Fibroblast of skin of left quadriceps (primary cell): ENCODE measurements at regions not wholly inside any gene's neighbourhood (a gene's known extent, or its start where the extent isn't known, plus 50 kb on each side); places are given as distances from the start of the nearest gene placed in this dataset.
"Not testable (repeated sequence)": the region's sequence is repeated elsewhere in the genome, so short reads cannot be mapped to it uniquely, and the experiment has no call there.

Experiments
- DNase-seq, 2 experiments: peaks; one replicate each; pipeline ENCODE4 v3.0.0-alpha.2; 2013; ENCODE audit warnings: low read depth in 2 of 2

DNA sequence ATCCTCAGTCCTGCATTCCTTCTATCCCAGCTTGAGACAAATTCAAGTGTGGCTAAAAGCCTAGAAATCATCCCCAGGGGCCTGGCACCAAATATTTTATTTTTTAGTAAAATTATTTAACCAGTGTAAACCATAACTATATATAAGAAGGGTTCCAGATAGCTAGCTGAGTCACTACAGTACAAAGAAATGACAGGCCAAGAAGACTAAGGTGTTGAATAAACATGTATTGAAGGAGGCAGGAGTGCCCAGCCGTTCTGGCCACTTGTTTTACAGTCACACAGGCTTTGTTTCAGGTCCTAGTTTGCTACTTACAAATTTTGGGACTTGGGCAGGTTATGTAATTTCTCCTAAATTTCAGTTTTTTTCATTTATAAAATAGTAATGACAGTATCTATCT, 225.9 kb upstream of the PITX2 start:
- DNase-seq = no peak

GRCh38 chr4:110849461-110849860, 226.6 kb upstream of the PITX2 start:
- no peak for DNase-seq

DNA sequence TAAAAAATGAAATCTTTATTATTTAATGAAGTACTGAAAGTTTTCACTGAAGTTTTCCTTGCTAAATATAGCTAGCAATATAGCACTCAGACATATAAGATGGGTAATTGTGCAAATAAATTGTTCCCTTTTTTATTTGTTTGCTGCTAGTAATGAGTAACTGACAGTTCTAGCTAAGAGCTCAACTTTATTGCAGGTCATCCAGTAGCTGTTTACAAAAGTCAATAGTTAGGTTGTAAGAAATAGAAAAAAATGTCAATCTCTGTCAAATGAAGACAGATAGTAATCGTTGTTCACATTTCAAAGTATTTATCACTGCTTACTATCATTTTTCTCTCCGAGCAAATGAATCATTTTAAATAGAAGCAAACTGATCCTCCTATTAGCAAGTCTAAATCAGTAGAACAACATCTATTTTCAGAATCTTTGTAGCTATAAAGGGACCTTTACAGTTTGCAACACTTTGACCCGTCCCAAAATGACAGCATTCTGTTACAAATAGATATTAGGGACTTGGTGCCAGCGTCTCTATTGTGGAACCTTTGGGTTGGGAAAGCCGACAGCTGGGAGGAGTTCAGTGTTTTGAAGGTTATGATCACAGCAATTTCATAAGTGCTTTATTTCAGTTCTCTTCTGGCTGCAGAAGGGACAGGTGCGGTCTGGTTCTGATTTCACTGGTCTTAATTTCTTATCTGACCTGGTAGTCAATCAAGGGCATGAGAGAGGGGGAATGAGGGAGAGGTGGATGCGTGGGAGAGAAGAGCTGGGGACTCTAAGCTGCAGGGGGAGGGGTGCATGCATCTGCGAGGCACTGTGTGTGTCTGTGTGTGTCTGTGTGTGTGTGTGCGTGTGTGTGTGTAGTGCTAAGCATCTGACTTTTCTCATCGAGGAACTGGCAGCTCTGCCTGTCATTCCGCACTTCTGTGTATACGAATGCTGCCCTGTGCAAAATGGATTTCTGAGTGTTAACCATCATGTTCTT, 227.9 kb upstream of the PITX2 start:
- no peak for DNase-seq

DNA sequence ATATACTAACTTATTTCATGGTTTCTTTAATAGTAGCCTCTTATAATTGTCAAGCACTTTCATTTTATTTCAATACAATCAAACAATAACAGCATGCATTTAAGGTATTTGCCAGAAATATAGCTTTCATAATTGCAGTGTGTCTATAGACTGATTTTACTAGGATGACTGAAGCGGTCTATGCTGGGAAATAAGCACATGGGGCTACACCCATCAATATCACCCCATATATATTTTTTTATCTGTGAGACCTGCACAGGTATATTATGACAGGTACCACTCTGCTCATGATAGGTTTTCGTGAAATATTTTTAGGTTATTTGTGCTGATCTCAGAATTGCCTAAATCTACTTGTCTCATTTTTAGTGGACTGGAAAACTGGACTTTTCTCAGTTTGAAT, 229.1 kb upstream of the PITX2 start:
- no peak for DNase-seq

DNA sequence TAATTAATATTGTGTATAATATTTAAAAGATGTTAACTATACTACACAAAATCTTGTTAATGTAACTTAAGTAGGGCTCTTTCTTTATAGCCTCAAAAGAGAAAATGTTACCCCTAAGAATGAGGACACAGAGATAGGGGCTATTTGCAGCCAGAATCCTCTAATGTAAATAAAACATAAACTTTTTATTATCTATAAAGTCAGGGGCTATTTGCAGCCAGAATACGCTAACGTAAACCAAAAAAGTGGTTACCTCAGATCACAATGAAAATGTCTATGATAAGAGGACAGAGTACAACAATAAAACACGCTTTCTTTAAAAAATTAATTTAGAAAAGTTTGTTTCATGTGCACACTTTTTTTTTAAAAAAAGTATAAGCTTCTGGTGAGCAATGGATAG, 229.9 kb upstream of the PITX2 start:
- no peak for DNase-seq

DNA sequence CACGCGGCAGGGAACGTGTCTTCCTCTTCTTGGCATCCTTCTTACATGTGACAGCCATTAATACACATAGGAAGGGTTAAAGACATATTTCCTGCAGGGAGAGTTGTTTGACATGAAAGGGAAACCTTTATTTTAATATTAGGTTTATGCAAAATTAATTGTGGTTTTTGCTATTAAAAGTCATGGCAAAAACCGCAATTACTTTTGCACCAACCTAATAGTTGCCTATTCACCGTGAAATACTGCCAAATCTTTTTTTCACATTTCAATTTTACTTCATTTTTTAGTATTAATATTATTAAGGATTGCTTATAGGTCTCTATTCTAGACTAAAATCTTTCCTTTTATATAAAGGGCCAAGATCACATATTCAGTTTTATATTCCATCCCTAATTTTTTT, 230.4 kb upstream of the PITX2 start:
- DNase-seq = no peak

DNA sequence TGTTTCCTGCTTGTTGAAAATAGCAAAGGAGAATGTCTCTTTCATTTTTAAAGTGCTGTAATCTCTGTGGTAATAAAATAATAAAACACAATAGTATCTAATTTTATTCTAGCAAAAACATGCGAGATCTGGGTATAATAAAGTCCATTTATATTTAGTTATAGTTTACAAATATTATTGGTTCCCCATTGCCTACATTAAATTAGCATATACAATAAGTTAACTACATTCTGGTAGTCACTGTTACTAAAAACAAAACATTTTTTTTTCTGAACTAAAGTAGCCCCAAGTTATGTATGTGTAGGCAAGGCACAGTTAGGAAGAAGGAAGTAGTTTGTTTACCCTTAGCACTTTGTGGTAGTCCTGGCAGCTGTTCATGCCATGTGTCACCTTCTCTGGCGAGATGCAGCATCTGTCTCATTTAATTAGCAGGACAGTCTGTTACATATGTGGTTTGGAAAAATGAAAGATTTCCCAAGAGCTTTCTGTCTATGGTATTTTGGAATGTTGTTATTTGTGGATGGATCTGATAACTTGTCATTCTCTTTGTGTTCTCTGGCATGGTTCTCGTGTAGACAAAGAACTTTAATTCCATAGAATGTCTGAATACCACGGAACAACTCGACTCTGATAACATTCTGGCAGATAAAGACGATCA, 231.3 kb upstream of the PITX2 start:
- DNase-seq = peak; percentile 92 to 93

DNA sequence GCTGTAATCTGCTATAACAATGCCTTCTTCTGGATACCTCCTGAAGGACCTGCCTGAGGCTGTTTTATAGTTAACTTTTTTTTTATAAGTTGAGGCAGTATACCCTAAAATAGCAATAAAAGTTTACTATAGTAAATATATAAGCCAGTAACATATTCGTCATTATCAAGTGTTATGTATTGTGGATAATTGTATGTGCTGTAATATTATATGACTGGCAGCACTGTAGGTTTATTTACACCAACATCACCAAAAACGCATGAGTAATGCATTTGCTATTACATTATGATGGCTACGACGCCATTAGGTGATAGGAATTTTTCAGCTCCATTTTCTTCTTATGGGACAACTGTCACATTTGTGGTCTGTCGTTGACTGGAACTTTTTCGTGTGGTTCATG, 237.2 kb upstream of the PITX2 start:
- DNase-seq = no peak

- no peak for DNase-seq
These were observed 238.0 kb upstream of the PITX2 start for GRCh38 chr4:110860901-110861300.

DNA sequence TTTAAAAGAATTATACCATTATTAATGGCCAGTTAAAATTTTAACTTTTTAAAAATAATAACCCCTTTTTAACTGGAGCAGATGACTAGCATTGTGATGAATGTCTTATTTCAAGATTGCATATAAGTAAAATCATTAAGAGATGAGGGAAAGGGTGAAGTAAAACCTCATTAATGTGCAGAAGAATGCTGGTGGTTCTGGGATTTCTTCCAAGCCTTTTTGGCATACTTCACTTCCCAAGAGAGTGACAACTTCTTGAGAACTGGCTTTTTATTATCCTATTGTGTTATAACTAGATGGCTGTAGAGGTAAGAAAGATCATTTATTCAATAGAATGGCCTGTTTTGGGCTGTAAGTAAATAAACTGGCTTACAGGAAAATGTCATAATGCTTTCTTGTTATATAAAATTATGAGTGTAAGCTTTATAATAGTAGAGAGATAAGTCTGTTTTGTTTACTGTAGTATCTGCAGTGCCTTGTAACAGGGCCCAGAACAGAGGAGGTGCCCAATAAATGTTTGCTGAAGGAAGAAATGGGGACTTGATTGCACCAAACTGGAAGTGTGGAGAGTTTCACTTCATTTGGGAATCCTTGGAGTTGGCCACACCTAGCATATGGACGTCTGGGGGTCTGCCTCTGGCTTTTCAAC, 242.9 kb upstream of the PITX2 start:
- DNase-seq = peak; percentile 88

GRCh38 chr4:110867251-110867960, 244.5 kb upstream of the PITX2 start:
- no peak for DNase-seq

GRCh38 chr4:110867981-110868720, 245.3 kb upstream of the PITX2 start:
- no peak for DNase-seq

DNA sequence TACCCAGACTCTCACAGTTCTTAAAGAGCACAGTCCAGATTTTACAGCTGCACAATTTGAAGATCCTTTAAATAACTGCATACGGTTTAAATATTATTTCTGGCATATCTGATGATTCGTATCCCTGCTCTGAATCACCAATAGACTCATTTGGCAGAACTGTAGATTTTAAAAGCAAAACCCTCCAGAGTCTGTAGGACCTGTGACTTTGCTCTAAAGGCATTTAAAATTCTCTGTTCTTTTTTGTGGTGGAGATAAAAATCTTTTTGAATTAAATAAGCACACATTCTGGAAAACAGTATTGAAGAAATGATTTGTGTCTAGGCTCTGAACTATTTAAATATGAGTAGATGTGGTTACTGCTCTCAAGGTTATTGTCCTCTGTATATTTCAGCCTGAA, 246.2 kb upstream of the PITX2 start:
- peak; percentile 88 for DNase-seq

DNA sequence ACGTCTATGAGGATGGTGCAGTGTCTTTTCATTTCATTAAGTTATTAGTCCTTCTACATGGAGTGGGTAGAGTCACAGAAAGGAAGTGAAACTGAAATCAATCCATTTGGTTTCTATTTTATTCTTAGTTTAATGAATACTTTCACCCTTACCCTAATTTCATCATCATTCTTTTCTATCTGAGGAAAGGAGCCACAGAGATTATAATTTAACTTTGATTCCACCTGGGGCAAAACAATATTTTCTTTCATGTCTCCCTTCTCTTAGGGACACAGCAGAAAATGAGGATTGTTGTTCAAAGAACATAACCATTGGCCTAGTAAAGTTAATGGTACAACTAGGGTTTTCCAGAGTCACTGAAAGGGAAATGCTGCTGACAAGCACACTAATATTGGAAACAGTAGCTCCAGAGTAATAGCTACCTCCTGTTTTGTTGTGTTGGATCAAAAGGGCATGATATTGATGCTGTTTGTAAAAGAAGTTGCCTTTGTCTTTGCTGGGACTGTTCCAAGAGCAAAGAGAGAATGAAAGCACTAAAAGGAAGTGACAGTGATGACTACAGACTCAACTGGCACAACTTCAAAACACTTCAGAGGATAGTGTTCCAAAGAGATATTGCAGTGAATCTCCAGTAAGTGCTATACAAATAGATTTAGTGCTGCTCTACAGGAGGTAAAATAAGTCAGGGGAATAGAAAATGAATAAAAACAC, 247.1 kb upstream of the PITX2 start:
- DNase-seq = no peak

DNA sequence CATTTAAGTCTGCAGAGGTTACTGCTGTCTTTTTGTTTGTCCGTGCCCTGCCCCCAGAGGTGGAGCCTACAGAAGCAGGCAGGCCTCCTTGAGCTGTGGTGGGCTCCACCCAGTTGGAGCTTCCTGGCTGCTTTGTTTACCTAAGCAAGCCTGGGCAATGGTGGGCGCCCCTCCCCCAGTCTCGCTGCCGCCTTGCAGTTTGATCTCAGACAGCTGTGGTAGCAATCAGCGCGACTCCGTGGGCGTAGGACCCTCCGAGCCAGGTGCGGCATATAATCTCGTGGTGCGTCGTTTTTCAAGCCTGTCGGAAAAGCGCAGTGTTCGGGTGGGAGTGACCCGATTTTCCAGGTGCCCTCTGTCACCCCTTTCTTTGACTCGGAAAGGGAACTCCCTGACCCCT, 253.3 kb upstream of the PITX2 start:
- not testable (repeated sequence) for DNase-seq

DNA sequence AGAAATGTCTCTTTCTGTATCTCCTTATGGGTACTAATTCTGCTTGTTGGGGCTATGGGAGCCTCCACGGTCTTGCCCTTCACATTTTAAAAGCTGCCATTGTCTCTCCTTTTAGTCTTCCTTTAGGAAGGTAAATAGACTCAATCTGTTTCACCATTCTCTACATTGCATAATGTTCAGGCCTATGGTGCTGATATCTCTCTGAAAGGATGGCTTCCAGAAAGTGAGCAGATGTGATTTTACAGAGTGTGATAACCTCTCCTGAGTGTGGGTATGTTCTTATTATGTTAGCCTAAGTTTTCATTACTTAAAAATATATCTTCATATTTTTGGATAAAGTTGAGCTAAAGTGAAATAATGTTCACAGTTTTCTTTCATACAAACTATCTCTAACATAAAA, 254.0 kb upstream of the PITX2 start:
- no peak for DNase-seq

DNA sequence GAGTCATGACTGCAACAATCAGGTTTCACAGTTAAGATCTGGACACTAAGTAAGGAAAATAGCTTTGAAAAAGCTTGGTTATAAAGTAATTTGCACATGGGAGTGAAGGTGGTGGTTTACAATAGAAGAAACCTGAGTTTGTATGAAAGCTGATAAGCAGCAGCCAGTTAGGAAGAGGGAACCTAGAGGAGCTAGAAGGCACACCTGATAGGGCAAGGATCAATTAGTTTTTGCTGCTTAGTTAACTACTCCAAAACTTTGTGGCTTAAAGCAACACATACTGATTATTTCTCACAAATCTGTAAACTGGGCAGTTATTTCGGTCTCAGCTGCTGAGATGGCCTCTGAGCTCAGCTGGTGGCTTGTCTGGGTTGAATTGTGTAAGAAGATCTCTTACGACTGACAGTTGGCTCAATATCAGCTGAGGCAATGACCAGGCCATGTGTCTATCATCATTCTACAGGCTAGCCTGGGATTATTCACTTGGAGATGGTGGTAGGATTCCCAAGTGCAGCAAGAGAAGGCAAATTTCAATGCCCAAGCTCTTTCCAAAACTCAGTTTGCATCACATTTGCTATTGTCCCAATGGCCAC, 255.0 kb upstream of the PITX2 start:
- no peak for DNase-seq

GRCh38 chr4:110878413-110878812, 255.5 kb upstream of the PITX2 start:
- no peak for DNase-seq

DNA sequence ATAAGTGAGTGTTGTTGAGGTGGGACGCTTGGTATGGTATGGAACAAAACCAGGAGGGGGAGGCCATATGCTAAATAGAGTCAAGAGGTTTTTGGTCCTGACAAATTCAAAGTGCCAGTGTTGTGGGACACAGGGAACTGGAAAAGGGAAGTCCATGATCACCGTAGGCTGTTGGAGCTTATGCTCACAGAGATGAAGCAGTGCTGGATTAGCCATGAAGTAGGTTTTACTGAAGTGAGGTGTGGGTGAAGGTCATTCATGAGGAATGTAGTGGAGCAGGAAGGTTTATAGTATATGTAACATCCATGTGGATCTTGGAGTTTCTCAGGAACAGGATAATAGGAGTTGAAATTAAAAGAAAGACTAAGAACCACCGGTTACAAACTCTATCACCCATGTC, 256.1 kb upstream of the PITX2 start:
- DNase-seq = no peak

DNA sequence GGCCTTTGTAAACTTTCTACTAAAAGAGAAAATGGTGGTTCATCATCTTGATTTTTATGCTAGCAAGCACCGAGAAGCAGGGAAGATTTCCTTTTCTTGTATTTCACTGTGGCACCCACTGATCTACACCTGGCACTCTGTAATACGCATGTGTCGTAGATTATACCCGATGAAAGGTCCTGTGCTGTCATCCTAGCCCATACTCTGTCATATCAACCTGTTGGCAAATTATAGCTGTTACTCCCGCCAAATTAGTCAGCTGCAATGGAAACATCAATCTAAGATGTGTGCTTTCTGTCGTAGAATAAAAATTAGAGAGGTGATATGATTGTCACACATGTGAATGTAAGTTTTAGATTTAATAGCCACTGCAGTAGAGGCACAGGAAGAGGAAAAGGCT, 263.4 kb upstream of the PITX2 start:
- no peak for DNase-seq
